ENCODE measurements at regions not wholly inside any gene's neighbourhood (a gene's known extent, or its start where the extent isn't known, plus 50 kb on each side); places are given as distances from the start of the nearest gene placed in this dataset.

GRCh38 chr2:49444005-49444404 lies 289.7 kb upstream of the FSHR start:
- WGBS (ENCODE audit: extremely low coverage, insufficient read length, low lambda C conversion rate) = no CpG with 5 or more reads among the region's 3 CpGs
- no peaks in the 10 kb centered on the region for H4K20me1 ChIP-seq (ENCODE audit: control insufficient read depth, insufficient read depth, insufficient read length)
- no peaks in the 10 kb centered on the region for H3K27me3 Mint-ChIP-seq (ENCODE audit: low read depth)
- no peak overlapping the region for H3K4ac ChIP-seq (ENCODE audit: low read depth, low read length)
- no peak overlapping the region for H3K4me2 ChIP-seq (ENCODE audit: insufficient read depth, insufficient read length, low read length)
- no peak overlapping the region for H2BK20ac ChIP-seq (ENCODE audit: low read depth, low read length, poor library complexity, severe bottlenecking)
- no peak for TF ChIP-seq CTCF (conservative IDR thresholded peaks at IDR 0.05)
- no peak overlapping the region for H4K8ac ChIP-seq (replicated peaks; ENCODE audit: insufficient read length, low read depth, low read length)
- no peak overlapping the region for H3K23ac ChIP-seq (ENCODE audit: insufficient read length, low read depth, low read length)
- no peak overlapping the region for H2BK15ac ChIP-seq (ENCODE audit: low read depth, low read length)
- no peak for DNase-seq
- no peak overlapping the region for H3K4me3 Mint-ChIP-seq
- no peak overlapping the region for H2BK12ac ChIP-seq (ENCODE audit: insufficient read length, low read depth, low read length)
- peaks cover 0 to 6% of the 10 kb centered on the region in 2 experiments; a peak in 3 of 4 replicates for H3K4me1 Mint-ChIP-seq
- H2BK120ac ChIP-seq (ENCODE audit: low read depth, low read length, poor library complexity, severe bottlenecking) = no peak overlapping the region
- no peak overlapping the region for H2AFZ ChIP-seq (ENCODE audit: low read length)
- no peak overlapping the region for H2AK5ac ChIP-seq (ENCODE audit: insufficient read length, low read length)
- no peak overlapping the region for H3K56ac ChIP-seq (ENCODE audit: insufficient read length, low read depth, low read length)
- H3K36me3 Mint-ChIP-seq (ENCODE audit: insufficient read depth in 1 of 3, low read depth in 3 of 3) = no peaks in the 10 kb centered on the region
- H3K14ac ChIP-seq (ENCODE audit: insufficient read depth, low read length) = no peak overlapping the region
- no peak overlapping the region for H3K27ac Mint-ChIP-seq
- H3K9me3 ChIP-seq (ENCODE audit: control insufficient read depth, low read depth, low read length) = no peaks in the 10 kb centered on the region
- H3K79me1 ChIP-seq (ENCODE audit: insufficient read depth, low read depth, low read length, poor library complexity, severe bottlenecking) = no peaks in the 10 kb centered on the region
- H3K4me1 ChIP-seq (ENCODE audit: insufficient read depth, low read length) = no peaks in the 10 kb centered on the region
- no peak overlapping the region for H3T11ph ChIP-seq (ENCODE audit: low read length)
- H2BK5ac ChIP-seq (ENCODE audit: insufficient read length, low read length) = no peak overlapping the region
- no peaks in the 10 kb centered on the region for H3K9me3 Mint-ChIP-seq
- no peaks in the 10 kb centered on the region for H3K79me2 ChIP-seq (ENCODE audit: insufficient read depth, low read length)
- no peaks in the 10 kb centered on the region for H3K27me3 ChIP-seq (ENCODE audit: insufficient read depth, low read length)
- no peak overlapping the region for H4K91ac ChIP-seq (ENCODE audit: insufficient read length, low read depth, low read length)
- H3K23me2 ChIP-seq (ENCODE audit: insufficient read length, low read depth, low read length, poor library complexity, severe bottlenecking) = no peaks in the 10 kb centered on the region
- H3K18ac ChIP-seq (ENCODE audit: insufficient read length, low read depth, low read length) = no peak overlapping the region
- H3K27ac ChIP-seq (ENCODE audit: insufficient read length, low read depth, low read length) = no peak overlapping the region
- H4K5ac ChIP-seq (ENCODE audit: insufficient read length, low read depth, low read length) = no peak overlapping the region
- H3K9ac ChIP-seq (ENCODE audit: extremely low read depth, insufficient read length, low read length) = no peak overlapping the region
